GM23338 (cell line): ENCODE measurements at regions not wholly inside any gene's neighbourhood (a gene's known extent, or its start where the extent isn't known, plus 50 kb on each side); places are given as distances from the start of the nearest gene placed in this dataset.

Source experiments
- ATAC-seq: fragments of 200-7000 bp; cut with Tn5 transposase; 3 replicates; pipeline ENCODE4 v1.9.1; 2020
- DNase-seq: peaks from one replicate; pipeline ENCODE4 v3.0.0-alpha.2; 2015; ENCODE audit warnings: low spot score
- H2AFZ ChIP-seq: fragments of 200-600 bp; sonication (generic); 2 replicates; pipeline ENCODE4 v1.8.0; 2016; ENCODE audit warnings: antibody characterized with exemption, mild to moderate bottlenecking, moderate library complexity
- H3F3A ChIP-seq: fragments of 200-600 bp; sonication (generic); replicated peaks from 2 replicates; pipeline ENCODE4 v1.8.0; 2017; ENCODE audit warnings: antibody characterized with exemption, mixed run types, low read depth
- H3K27ac ChIP-seq: fragments of 200-600 bp; sonication (generic); 2 replicates; pipeline ENCODE4 v1.6.1; 2016; ENCODE audit warnings: low read depth
- H3K27me3 ChIP-seq: fragments of 200-600 bp; sonication (generic); 2 replicates; pipeline ENCODE4 v1.8.0; 2016; ENCODE audit warnings: mild to moderate bottlenecking, mixed run types, moderate library complexity; ENCODE audit not compliant: insufficient read depth
- H3K36me3 ChIP-seq: fragments of 200-600 bp; sonication (generic); 2 replicates; pipeline ENCODE4 v1.8.0; 2016; ENCODE audit warnings: mild to moderate bottlenecking; ENCODE audit not compliant: insufficient read depth
- H3K4me1 ChIP-seq: fragments of 200-600 bp; sonication (generic); 2 replicates; pipeline ENCODE4 v1.8.0; 2016; ENCODE audit warnings: mild to moderate bottlenecking, moderate library complexity; ENCODE audit not compliant: insufficient read depth
- H3K4me2 ChIP-seq: fragments of 200-600 bp; sonication (generic); 2 replicates; pipeline ENCODE4 v1.7.1; 2017; ENCODE audit warnings: mixed run types
- H3K4me3 ChIP-seq: fragments of 200-600 bp; sonication (generic); 2 replicates; pipeline ENCODE4 v1.6.1; 2016; ENCODE audit warnings: mixed run types
- H3K79me2 ChIP-seq: fragments of 200-600 bp; sonication (generic); replicated peaks from 2 replicates; pipeline ENCODE4 v1.8.0; 2017; ENCODE audit warnings: mild to moderate bottlenecking; ENCODE audit not compliant: insufficient read depth
- H3K9me2 ChIP-seq: fragments of 200-600 bp; sonication (generic); 2 replicates; pipeline ENCODE4 v1.8.0; 2017; ENCODE audit not compliant: insufficient read depth
- H4K20me1 ChIP-seq: fragments of 200-600 bp; sonication (generic); replicated peaks from 2 replicates; pipeline ENCODE4 v1.8.0; 2017; ENCODE audit warnings: mild to moderate bottlenecking; ENCODE audit not compliant: insufficient read depth
- H3K27ac Mint-ChIP-seq: 2 replicates; pipeline ENCODE4 v1.8.0; 2020; ENCODE audit warnings: inconsistent platforms, mild to moderate bottlenecking, moderate library complexity, mixed read lengths
- H3K27me3 Mint-ChIP-seq: 3 replicates; pipeline ENCODE4 v1.8.0; 2022; ENCODE audit warnings: low read depth, mild to moderate bottlenecking, moderate library complexity, mixed read lengths, inconsistent platforms; ENCODE audit not compliant: insufficient read depth, poor library complexity
- H3K36me3 Mint-ChIP-seq: 3 replicates; pipeline ENCODE4 v1.8.0; 2021; ENCODE audit warnings: low read depth, mild to moderate bottlenecking, inconsistent platforms, moderate library complexity, mixed read lengths
- H3K4me1 Mint-ChIP-seq: 3 replicates; pipeline ENCODE4 v1.8.0; 2020; ENCODE audit warnings: mild to moderate bottlenecking, inconsistent platforms, mixed read lengths
- H3K4me3 Mint-ChIP-seq: 3 replicates; pipeline ENCODE4 v1.8.0; 2021; ENCODE audit warnings: moderate library complexity, mild to moderate bottlenecking, inconsistent platforms, mixed read lengths
- H3K9me3 Mint-ChIP-seq: 3 replicates; pipeline ENCODE4 v1.8.0; 2020; ENCODE audit warnings: moderate library complexity, mild to moderate bottlenecking, inconsistent platforms, mixed read lengths
- CREB1 ChIP-seq: fragments of 250-450 bp; sonication (Bioruptor Pico); IDR thresholded peaks from 2 replicates; pipeline ENCODE4 v1.5.0; 2020; ENCODE audit warnings: low read depth, mild to moderate bottlenecking, moderate library complexity
- CTCF ChIP-seq, 2 experiments: fragments of 200-600 bp in 1 of 2; sonication (generic) in 1 of 2; conservative IDR thresholded peaks; 2 replicates each; pipeline versions ENCODE4 v1.5.1 to v1.6.1; 2016 to 2017; ENCODE audit warnings: antibody characterized with exemption in 2 of 2, low read depth in 2 of 2, mild to moderate bottlenecking in 2 of 2, moderate library complexity in 1 of 2
- ETS1 ChIP-seq: IDR thresholded peaks from 2 replicates; pipeline ENCODE4 v1.6.1; 2016; ENCODE audit warnings: antibody characterized with exemption
- EZH2 ChIP-seq: fragments of 200-600 bp; sonication (generic); IDR thresholded peaks from one replicate; pipeline ENCODE4 v1.8.0; 2017; ENCODE audit warnings: antibody characterized with exemption, mild to moderate bottlenecking, low read depth; ENCODE audit not compliant: unreplicated experiment
- EZH2phosphoT487 ChIP-seq: fragments of 200-600 bp; sonication (generic); IDR thresholded peaks from one replicate; pipeline ENCODE4 v1.8.1; 2018; ENCODE audit warnings: antibody characterized with exemption; ENCODE audit not compliant: unreplicated experiment
- JUNB ChIP-seq: IDR thresholded peaks from one replicate; pipeline ENCODE4 v1.6.1; 2016; ENCODE audit warnings: antibody characterized with exemption; ENCODE audit not compliant: unreplicated experiment
- NANOG ChIP-seq: IDR thresholded peaks from 2 replicates; pipeline ENCODE4 v1.6.1; 2016; ENCODE audit warnings: antibody characterized with exemption, borderline replicate concordance
- REST ChIP-seq: IDR thresholded peaks from one replicate; pipeline ENCODE4 v1.6.1; 2018; ENCODE audit warnings: antibody characterized with exemption; ENCODE audit not compliant: unreplicated experiment
- STAT1 ChIP-seq: IDR thresholded peaks from one replicate; pipeline ENCODE4 v1.6.1; 2016; ENCODE audit warnings: antibody characterized with exemption; ENCODE audit not compliant: unreplicated experiment
- ZNF114 ChIP-seq: fragments of 250-450 bp; sonication (Bioruptor Pico); IDR thresholded peaks from 2 replicates; pipeline ENCODE4 v1.5.0; 2020; ENCODE audit warnings: mild to moderate bottlenecking, moderate library complexity
- ZNF331 ChIP-seq: fragments of 250-450 bp; sonication (Bioruptor Pico); IDR thresholded peaks from 2 replicates; pipeline ENCODE4 v1.5.0; 2020; ENCODE audit warnings: low read depth, mild to moderate bottlenecking, moderate library complexity

- Mint-ChIP-seq H3K27me3 (no peaks in the 10 kb centered on the region), H3K27ac (no peak overlapping the region), H3K4me3 (no peak overlapping the region), H3K4me1 (peaks cover 8% of the 10 kb centered on the region; the same call in 2 of the 3 replicates), H3K36me3 (no peaks in the 10 kb centered on the region), H3K9me3 (no peaks in the 10 kb centered on the region)
- DNase-seq (no peak), ATAC-seq (no peak)
- no peaks in the 10 kb centered on the region for H3F3A ChIP-seq
- no peak overlapping the region for H3K4me2 ChIP-seq
- no peak overlapping the region for H3K4me3 ChIP-seq
- no peak overlapping the region for H2AFZ ChIP-seq
- H3K36me3 ChIP-seq = no peaks in the 10 kb centered on the region
- no peak for TF ChIP-seq JUNB
- TF ChIP-seq REST = no peak
- no peak for TF ChIP-seq ETS1
- TF ChIP-seq NANOG = no peak
- TF ChIP-seq CTCF (conservative IDR thresholded peaks at IDR 0.05; ENCODE audit: low read depth in 2 of 2) = no peak
- no peak for TF ChIP-seq ZNF331
- TF ChIP-seq CREB1 (CRISPR knock-in tag) = no peak
- TF ChIP-seq STAT1 = no peak
- no peak for TF ChIP-seq EZH2
- TF ChIP-seq EZH2phosphoT487 = no peak
- no peak for TF ChIP-seq ZNF114
- H4K20me1 ChIP-seq = no peaks in the 10 kb centered on the region
- no peaks in the 10 kb centered on the region for H3K27me3 ChIP-seq
- H3K4me1 ChIP-seq = 0 out of 2 replicates have a peak, but pooled peaks cover 7% of the 10 kb centered on the region
- no peak overlapping the region for H3K27ac ChIP-seq
- no peaks in the 10 kb centered on the region for H3K9me2 ChIP-seq
- H3K79me2 ChIP-seq = no peaks in the 10 kb centered on the region
These were observed 231.9 kb upstream of the SEMA6D start for GRCh38 chr15:47485419-47485818.

- Histone ChIP-seq H3K4me2 (no peak overlapping the region), H3K36me3 (no peaks in the 10 kb centered on the region), H3K27me3 (no peaks in the 10 kb centered on the region), H3K4me3 (no peak overlapping the region), H3K4me1 (0 out of 2 replicates have a peak, but pooled peaks cover 7% of the 10 kb centered on the region), H3K9me2 (no peaks in the 10 kb centered on the region), H3K79me2 (no peaks in the 10 kb centered on the region), H3F3A (no peaks in the 10 kb centered on the region), H4K20me1 (no peaks in the 10 kb centered on the region), H2AFZ (no peak overlapping the region), H3K27ac (no peak overlapping the region)
- no peaks in the 10 kb centered on the region for H3K27me3 Mint-ChIP-seq
- peaks cover 8% of the 10 kb centered on the region; the same call in 2 of the 3 replicates for H3K4me1 Mint-ChIP-seq
- no peak for DNase-seq
- H3K4me3 Mint-ChIP-seq = no peak overlapping the region
- H3K9me3 Mint-ChIP-seq = no peaks in the 10 kb centered on the region
- ATAC-seq = no peak
- no peaks in the 10 kb centered on the region for H3K36me3 Mint-ChIP-seq
- no peak overlapping the region for H3K27ac Mint-ChIP-seq
- no peak for TF ChIP-seq JUNB
These were observed 231.3 kb upstream of the SEMA6D start for GRCh38 chr15:47486040-47486439.
